Neural cell (in vitro differentiated cells): ENCODE measurements at regions not wholly inside any gene's neighbourhood (a gene's known extent, or its start where the extent isn't known, plus 50 kb on each side); places are given as distances from the start of the nearest gene placed in this dataset.

Experiments used
- EZH2 ChIP-seq: fragments of 200-600, 300-800 bp; shearing (Covaris generic), sonication (generic); IDR thresholded peaks from 2 replicates; pipeline ENCODE4 v1.6.1; 2014; ENCODE audit warnings: antibody characterized with exemption, low read length, borderline replicate concordance, mild to moderate bottlenecking; ENCODE audit not compliant: insufficient read depth, poor library complexity, severe bottlenecking
- RAD21 ChIP-seq: fragments of 450-650 bp; conservative IDR thresholded peaks from 2 replicates; pipeline ENCODE4 v1.6.1; 2014; ENCODE audit warnings: antibody characterized with exemption, mild to moderate bottlenecking, moderate library complexity
- TF ChIP-seq, protein P1 (sequence below): fragments of 450-650 bp; IDR thresholded peaks from 2 replicates; pipeline ENCODE4 v1.5.1; 2014; ENCODE audit warnings: antibody characterized with exemption, mild to moderate bottlenecking, moderate library complexity; ENCODE audit not compliant: poor library complexity, severe bottlenecking

DNA sequence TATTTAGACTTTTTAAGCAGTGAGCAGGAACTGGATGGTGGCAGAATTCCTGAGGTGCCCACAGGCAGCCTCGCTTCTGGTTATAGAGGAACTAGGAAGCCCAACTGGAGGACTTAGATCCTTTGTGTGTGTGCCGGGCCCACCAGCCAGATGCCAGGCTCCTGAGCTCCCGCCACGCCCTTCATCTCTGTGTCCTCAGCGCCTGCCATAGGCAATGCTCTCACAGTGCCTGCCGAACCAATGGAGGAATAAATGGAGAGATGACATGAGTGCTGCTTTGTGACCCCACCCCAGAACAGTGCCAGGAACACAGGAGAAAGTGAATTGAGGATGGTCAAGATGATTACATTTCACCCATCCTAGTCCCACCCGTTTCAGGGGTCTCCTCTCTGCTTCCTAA is 146.0 kb downstream of the UNC5CL start:
- TF ChIP-seq, protein P1, sequence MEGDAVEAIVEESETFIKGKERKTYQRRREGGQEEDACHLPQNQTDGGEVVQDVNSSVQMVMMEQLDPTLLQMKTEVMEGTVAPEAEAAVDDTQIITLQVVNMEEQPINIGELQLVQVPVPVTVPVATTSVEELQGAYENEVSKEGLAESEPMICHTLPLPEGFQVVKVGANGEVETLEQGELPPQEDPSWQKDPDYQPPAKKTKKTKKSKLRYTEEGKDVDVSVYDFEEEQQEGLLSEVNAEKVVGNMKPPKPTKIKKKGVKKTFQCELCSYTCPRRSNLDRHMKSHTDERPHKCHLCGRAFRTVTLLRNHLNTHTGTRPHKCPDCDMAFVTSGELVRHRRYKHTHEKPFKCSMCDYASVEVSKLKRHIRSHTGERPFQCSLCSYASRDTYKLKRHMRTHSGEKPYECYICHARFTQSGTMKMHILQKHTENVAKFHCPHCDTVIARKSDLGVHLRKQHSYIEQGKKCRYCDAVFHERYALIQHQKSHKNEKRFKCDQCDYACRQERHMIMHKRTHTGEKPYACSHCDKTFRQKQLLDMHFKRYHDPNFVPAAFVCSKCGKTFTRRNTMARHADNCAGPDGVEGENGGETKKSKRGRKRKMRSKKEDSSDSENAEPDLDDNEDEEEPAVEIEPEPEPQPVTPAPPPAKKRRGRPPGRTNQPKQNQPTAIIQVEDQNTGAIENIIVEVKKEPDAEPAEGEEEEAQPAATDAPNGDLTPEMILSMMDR: no peak
- TF ChIP-seq EZH2 (no peak), RAD21 (no peak)
